Duodenal mucosa (tissue), 2 donors: ENCODE measurements at regions not wholly inside any gene's neighbourhood (a gene's known extent, or its start where the extent isn't known, plus 50 kb on each side); places are given as distances from the start of the nearest gene placed in this dataset.

Source experiments
- H3K27ac ChIP-seq: one replicate; pipeline ENCODE4 v1.7.0; 2013; ENCODE audit warnings: low read depth, low read length
- H3K27me3 ChIP-seq, 2 donors: one replicate each; pipeline ENCODE4 v1.7.0; 2013; ENCODE audit warnings: low read length in 2 of 2, control low read depth in 1 of 2; ENCODE audit not compliant: insufficient read depth in 2 of 2, control insufficient read depth in 1 of 2
- H3K36me3 ChIP-seq, 2 donors: one replicate each; pipeline ENCODE4 v1.7.0; 2013; ENCODE audit warnings: low read length in 2 of 2, control low read depth in 1 of 2; ENCODE audit not compliant: insufficient read depth in 2 of 2, control insufficient read depth in 1 of 2
- H3K4me1 ChIP-seq, 2 donors: one replicate each; pipeline ENCODE4 v1.7.0; 2013; ENCODE audit warnings: low read length in 2 of 2, control low read depth in 1 of 2; ENCODE audit not compliant: insufficient read depth in 2 of 2, control insufficient read depth in 1 of 2
- H3K4me3 ChIP-seq, 2 donors: one replicate each; pipeline ENCODE4 v1.7.0; 2013; ENCODE audit warnings: low read length in 2 of 2, low read depth in 1 of 2
- H3K9ac ChIP-seq, 2 donors: one replicate each; pipeline ENCODE4 v1.7.0; 2013; ENCODE audit warnings: low read length in 2 of 2, low read depth in 1 of 2
- H3K9me3 ChIP-seq, 2 donors: one replicate each; pipeline ENCODE4 v1.7.0; 2013; ENCODE audit warnings: low read length in 2 of 2, control low read depth in 1 of 2; ENCODE audit not compliant: control insufficient read depth in 1 of 2

GRCh38 chr9:106797299-106797698, 65.7 kb upstream of the ZNF462 start:
- Histone ChIP-seq H3K4me1 (peaks cover 0 to 5% of the 10 kb centered on the region in 2 donors), H3K9me3 (peaks cover 4 to 14% of the 10 kb centered on the region in 2 donors), H3K27ac (no peak overlapping the region), H3K9ac (no peak overlapping the region), H3K36me3 (no peaks in the 10 kb centered on the region), H3K27me3 (no peaks in the 10 kb centered on the region), H3K4me3 (no peak overlapping the region)

- Histone ChIP-seq H3K9me3 (peaks cover 4 to 14% of the 10 kb centered on the region in 2 donors), H3K27ac (no peak overlapping the region), H3K36me3 (no peaks in the 10 kb centered on the region), H3K4me3 (no peak overlapping the region), H3K27me3 (no peaks in the 10 kb centered on the region), H3K9ac (no peak overlapping the region), H3K4me1 (peaks cover 0 to 5% of the 10 kb centered on the region in 2 donors)
These were observed 64.8 kb upstream of the ZNF462 start for GRCh38 chr9:106798016-106798799.

- H3K9me3 ChIP-seq: peaks cover 4 to 14% of the 10 kb centered on the region in 2 donors
- no peaks in the 10 kb centered on the region for H3K27me3 ChIP-seq
- no peak overlapping the region for H3K4me3 ChIP-seq
- H3K27ac ChIP-seq: no peak overlapping the region
- no peaks in the 10 kb centered on the region for H3K36me3 ChIP-seq
- no peak overlapping the region for H3K9ac ChIP-seq
- peaks cover 0 to 5% of the 10 kb centered on the region in 2 donors for H3K4me1 ChIP-seq
These were observed 63.8 kb upstream of the ZNF462 start for GRCh38 chr9:106799152-106799551.

- no peaks in the 10 kb centered on the region for H3K36me3 ChIP-seq
- no peaks in the 10 kb centered on the region for H3K27me3 ChIP-seq
- H3K9ac ChIP-seq: no peak overlapping the region
- no peak overlapping the region for H3K4me3 ChIP-seq
- peaks cover 0 to 6% of the 10 kb centered on the region in 2 donors for H3K9me3 ChIP-seq
- H3K27ac ChIP-seq: no peak overlapping the region
- peaks cover 0 to 5% of the 10 kb centered on the region in 2 donors for H3K4me1 ChIP-seq
These were observed 62.2 kb upstream of the ZNF462 start for GRCh38 chr9:106800701-106801270.

GRCh38 chr9:106801816-106802215, 61.1 kb upstream of the ZNF462 start:
- H3K4me3 ChIP-seq: no peak overlapping the region
- no peak overlapping the region for H3K9ac ChIP-seq
- peaks cover 0 to 5% of the 10 kb centered on the region in 2 donors for H3K4me1 ChIP-seq
- no peaks in the 10 kb centered on the region for H3K9me3 ChIP-seq
- H3K27me3 ChIP-seq: no peaks in the 10 kb centered on the region
- H3K36me3 ChIP-seq: no peaks in the 10 kb centered on the region
- H3K27ac ChIP-seq: no peak overlapping the region
